CD14-positive monocyte (primary cell): ENCODE measurements at regions not wholly inside any gene's neighbourhood (a gene's known extent, or its start where the extent isn't known, plus 50 kb on each side); places are given as distances from the start of the nearest gene placed in this dataset.

Source experiments
- DNase-seq, 3 donors: peaks; one replicate each; pipeline ENCODE4 v3.0.0-alpha.2; 2011 to 2022
- H2AFZ ChIP-seq: 2 replicates; pipeline ENCODE4 v1.6.0; 2012; ENCODE audit warnings: mild to moderate bottlenecking, low read depth, low read length, inconsistent platforms; ENCODE audit not compliant: insufficient read depth, poor library complexity, severe bottlenecking
- H3K27ac ChIP-seq, 2 donors: 1 replicate in 1 of 2; 2 replicates in 1 of 2; pipeline ENCODE4 v1.5.1; 2012 to 2013; ENCODE audit warnings: low read length in 2 of 2, control low read depth in 1 of 2, inconsistent platforms in 1 of 2, low read depth in 1 of 2, mild to moderate bottlenecking in 1 of 2
- H3K27me3 ChIP-seq, 2 donors: one replicate each; pipeline versions ENCODE4 v1.6.0 to v1.6.1; 2011 to 2013; ENCODE audit warnings: low read length in 2 of 2; ENCODE audit not compliant: control insufficient read depth in 2 of 2, insufficient read depth in 2 of 2
- H3K36me3 ChIP-seq, 2 donors: replicated peaks in 1 of 2; 1 replicate in 1 of 2; 2 replicates in 1 of 2; pipeline versions ENCODE4 v1.5.1 to v1.6.1; 2012 to 2013; ENCODE audit warnings: low read length in 2 of 2, control low read depth in 1 of 2, inconsistent platforms in 1 of 2, mild to moderate bottlenecking in 1 of 2; ENCODE audit not compliant: insufficient read depth in 2 of 2, control insufficient read depth in 1 of 2
- H3K4me1 ChIP-seq, 2 donors: 1 replicate in 1 of 2; 2 replicates in 1 of 2; pipeline versions ENCODE4 v1.5.1 to v1.6.1; 2012 to 2013; ENCODE audit warnings: low read length in 2 of 2, control low read depth in 1 of 2, inconsistent platforms in 1 of 2, mild to moderate bottlenecking in 1 of 2, moderate library complexity in 1 of 2; ENCODE audit not compliant: insufficient read depth in 2 of 2, control insufficient read depth in 1 of 2
- H3K4me2 ChIP-seq: replicated peaks from 2 replicates; pipeline ENCODE3; 2012; ENCODE audit warnings: low read length, moderate library complexity, mild to moderate bottlenecking; ENCODE audit not compliant: poor library complexity, severe bottlenecking; ENCODE audit errors: extremely low read depth
- H3K4me3 ChIP-seq, 3 experiments: fragments of 200-600 bp in 1 of 3; sonication (generic) in 1 of 3; replicated peaks in 1 of 3; 1 replicate in 2 of 3; 2 replicates in 1 of 3; pipeline ENCODE4 v1.5.1; 2011 to 2013; ENCODE audit warnings: low read length in 3 of 3, mild to moderate bottlenecking in 3 of 3, control low read depth in 2 of 3, low read depth in 2 of 3, inconsistent platforms in 1 of 3, moderate library complexity in 1 of 3
- H3K79me2 ChIP-seq: 2 replicates; pipeline ENCODE4 v1.6.0; 2012; ENCODE audit warnings: mild to moderate bottlenecking, control low read depth, inconsistent platforms, low read length, moderate library complexity; ENCODE audit not compliant: insufficient read depth
- H3K9ac ChIP-seq: 2 replicates; pipeline ENCODE4 v1.6.0; 2017; ENCODE audit warnings: low read length, mild to moderate bottlenecking; ENCODE audit not compliant: insufficient read depth, poor library complexity, severe bottlenecking
- H3K9me3 ChIP-seq, 2 donors: replicated peaks in 1 of 2; 1 replicate in 1 of 2; 2 replicates in 1 of 2; pipeline versions ENCODE4 v1.5.1 to v1.6.1; 2012 to 2013; ENCODE audit warnings: low read length in 2 of 2, control low read depth in 1 of 2; ENCODE audit not compliant: control insufficient read depth in 1 of 2, insufficient read depth in 1 of 2
- H4K20me1 ChIP-seq: 2 replicates; pipeline ENCODE4 v1.6.0; 2012; ENCODE audit warnings: mild to moderate bottlenecking, low read length, control low read depth, moderate library complexity; ENCODE audit not compliant: insufficient read depth
- H3K27ac Mint-ChIP-seq, 7 donors: one replicate each; pipeline ENCODE4 v1.8.0; 2020; ENCODE audit warnings: mild to moderate bottlenecking in 7 of 7, mixed read lengths in 7 of 7, moderate library complexity in 6 of 7, inconsistent platforms in 2 of 7
- H3K27me3 Mint-ChIP-seq, 3 donors: one replicate each; pipeline ENCODE4 v1.8.0; 2021 to 2022; ENCODE audit warnings: low read depth in 3 of 3, mild to moderate bottlenecking in 3 of 3, mixed read lengths in 3 of 3, moderate library complexity in 3 of 3, inconsistent platforms in 1 of 3
- H3K36me3 Mint-ChIP-seq, 2 donors: one replicate each; pipeline ENCODE4 v1.8.0; 2020; ENCODE audit warnings: mixed read lengths in 2 of 2, inconsistent platforms in 1 of 2, mild to moderate bottlenecking in 1 of 2
- H3K4me1 Mint-ChIP-seq: one replicate; pipeline ENCODE4 v1.8.0; 2020; ENCODE audit warnings: mild to moderate bottlenecking, mixed read lengths
- H3K4me3 Mint-ChIP-seq, 2 donors: one replicate each; pipeline ENCODE4 v1.8.0; 2020; ENCODE audit warnings: mild to moderate bottlenecking in 2 of 2, mixed read lengths in 2 of 2, moderate library complexity in 1 of 2
- H3K9me3 Mint-ChIP-seq, 7 donors: one replicate each; pipeline ENCODE4 v1.8.0; 2020 to 2022; ENCODE audit warnings: mixed read lengths in 7 of 7, mild to moderate bottlenecking in 6 of 7, moderate library complexity in 6 of 7, inconsistent platforms in 2 of 7
- WGBS: methylation state at CpG from one replicate; pipeline ENCODE4 v1.1.5; 2013; ENCODE audit warnings: missing lambda C conversion rate; ENCODE audit not compliant: insufficient coverage; 5-methylcytosine and 5-hydroxymethylcytosine counted together
- intact Hi-C, 2 donors: fragments of 100-400 bp; cut with micrococcal nuclease; formaldehyde crosslinking; loops; one replicate each; pipeline versions ENCODE4 v1.15.0 to v1.15.1; 2023
- TF ChIP-seq, protein P1 (sequence below): fragments of 200-600 bp; IDR thresholded peaks from one replicate; pipeline ENCODE4 v1.8.0; 2022; ENCODE audit warnings: antibody characterized with exemption, mild to moderate bottlenecking

DNA sequence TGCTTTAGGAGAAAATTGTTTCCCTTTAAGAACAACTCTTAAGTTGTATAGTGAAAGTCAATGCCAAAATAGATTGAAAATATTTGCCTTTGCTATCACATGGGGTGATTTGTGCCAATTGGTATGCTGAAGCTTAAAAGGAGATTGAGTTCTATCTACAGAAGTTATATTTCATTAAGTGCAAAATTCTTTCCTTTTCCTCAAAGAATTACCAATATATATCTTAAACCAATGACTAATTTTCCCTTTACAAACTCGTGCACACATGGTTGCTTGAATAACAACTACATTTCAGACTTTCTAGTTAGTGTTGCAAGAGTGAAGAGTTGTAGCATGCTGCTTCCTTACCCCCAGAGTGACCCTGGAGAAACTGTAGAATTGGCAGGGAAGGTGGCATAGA, 990.0 kb upstream of the PABPC4L start:
- no CpG with 5 or more reads among the region's 1 CpG for WGBS
- Histone ChIP-seq H3K4me1 (no peaks in the 10 kb centered on the region), H3K4me2 (no peak overlapping the region), H3K27me3 (no peaks in the 10 kb centered on the region), H2AFZ (no peak overlapping the region), H4K20me1 (no peaks in the 10 kb centered on the region), H3K4me3 (no peak overlapping the region), H3K36me3 (no peaks in the 10 kb centered on the region), H3K79me2 (no peaks in the 10 kb centered on the region), H3K9ac (no peak overlapping the region), H3K27ac (no peak overlapping the region), H3K9me3 (no peaks in the 10 kb centered on the region)
- TF ChIP-seq, protein P1, sequence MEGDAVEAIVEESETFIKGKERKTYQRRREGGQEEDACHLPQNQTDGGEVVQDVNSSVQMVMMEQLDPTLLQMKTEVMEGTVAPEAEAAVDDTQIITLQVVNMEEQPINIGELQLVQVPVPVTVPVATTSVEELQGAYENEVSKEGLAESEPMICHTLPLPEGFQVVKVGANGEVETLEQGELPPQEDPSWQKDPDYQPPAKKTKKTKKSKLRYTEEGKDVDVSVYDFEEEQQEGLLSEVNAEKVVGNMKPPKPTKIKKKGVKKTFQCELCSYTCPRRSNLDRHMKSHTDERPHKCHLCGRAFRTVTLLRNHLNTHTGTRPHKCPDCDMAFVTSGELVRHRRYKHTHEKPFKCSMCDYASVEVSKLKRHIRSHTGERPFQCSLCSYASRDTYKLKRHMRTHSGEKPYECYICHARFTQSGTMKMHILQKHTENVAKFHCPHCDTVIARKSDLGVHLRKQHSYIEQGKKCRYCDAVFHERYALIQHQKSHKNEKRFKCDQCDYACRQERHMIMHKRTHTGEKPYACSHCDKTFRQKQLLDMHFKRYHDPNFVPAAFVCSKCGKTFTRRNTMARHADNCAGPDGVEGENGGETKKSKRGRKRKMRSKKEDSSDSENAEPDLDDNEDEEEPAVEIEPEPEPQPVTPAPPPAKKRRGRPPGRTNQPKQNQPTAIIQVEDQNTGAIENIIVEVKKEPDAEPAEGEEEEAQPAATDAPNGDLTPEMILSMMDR = no peak
- Mint-ChIP-seq H3K4me3 (no peak overlapping the region), H3K27ac (no peak overlapping the region), H3K27me3 (no peaks in the 10 kb centered on the region), H3K36me3 (no peaks in the 10 kb centered on the region), H3K4me1 (no peaks in the 10 kb centered on the region), H3K9me3 (peaks cover 0 to 7% (median 2%) of the 10 kb centered on the region in 7 donors)
- DNase-seq = no peak
- intact Hi-C loops = no loop called here

DNA sequence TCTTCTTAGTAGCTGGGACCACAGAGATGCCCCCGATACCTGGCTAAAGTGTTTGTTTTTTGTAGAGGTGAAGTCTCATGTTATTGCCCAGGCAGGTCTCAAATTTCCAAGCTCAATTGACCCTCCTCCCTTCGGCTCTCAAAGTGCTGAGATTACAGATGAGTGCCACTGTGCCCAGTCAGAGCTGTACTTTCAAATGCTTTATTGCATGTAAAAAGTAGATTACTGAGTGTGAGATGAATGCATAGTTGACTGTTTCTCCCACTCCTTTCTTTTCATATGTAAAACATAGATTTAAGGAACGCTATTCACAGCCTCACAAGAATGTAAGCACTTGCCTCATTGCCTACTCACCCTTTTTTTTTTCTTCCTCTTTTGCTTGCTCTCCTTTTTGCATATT, 984.4 kb upstream of the PABPC4L start:
- no peak overlapping the region for H3K4me3 ChIP-seq
- no CpG with 5 or more reads among the region's 3 CpGs for WGBS
- intact Hi-C loops = no loop called here

More for the DNA sequence above, 984.4 kb upstream of the PABPC4L start:
- Histone ChIP-seq H3K79me2 (no peaks in the 10 kb centered on the region), H2AFZ (no peak overlapping the region), H3K4me2 (no peak overlapping the region), H3K9me3 (peaks cover 6 to 9% of the 10 kb centered on the region in 2 donors), H3K27me3 (no peaks in the 10 kb centered on the region), H3K4me1 (no peaks in the 10 kb centered on the region), H3K9ac (no peak overlapping the region), H3K27ac (no peak overlapping the region), H4K20me1 (no peaks in the 10 kb centered on the region), H3K36me3 (no peaks in the 10 kb centered on the region)
- DNase-seq = no peak
- no peak overlapping the region for H3K27ac Mint-ChIP-seq
- TF ChIP-seq, protein P1 = no peak
- H3K27me3 Mint-ChIP-seq = peaks cover 0 to 2% (median 0%) of the 10 kb centered on the region in 3 donors
- no peaks in the 10 kb centered on the region for H3K4me1 Mint-ChIP-seq
- H3K9me3 Mint-ChIP-seq = peaks cover under 1 to 17% (median 7%) of the 10 kb centered on the region in 7 donors
- H3K4me3 Mint-ChIP-seq = no peak overlapping the region
- no peaks in the 10 kb centered on the region for H3K36me3 Mint-ChIP-seq
